HG02759 (cell line): ENCODE measurements at regions not wholly inside any gene's neighbourhood (a gene's known extent, or its start where the extent isn't known, plus 50 kb on each side); places are given as distances from the start of the nearest gene placed in this dataset.
"Not testable (repeated sequence)": the region's sequence is repeated elsewhere in the genome, so short reads cannot be mapped to it uniquely, and the experiment has no call there.

Experiments used
- ATAC-seq: cut with Tn5 transposase; IDR thresholded peaks from one replicate; pipeline ENCODE4 v1.9.1; 2021; ENCODE audit warnings: mild to moderate bottlenecking, moderate library complexity; ENCODE audit not compliant: unreplicated experiment

DNA sequence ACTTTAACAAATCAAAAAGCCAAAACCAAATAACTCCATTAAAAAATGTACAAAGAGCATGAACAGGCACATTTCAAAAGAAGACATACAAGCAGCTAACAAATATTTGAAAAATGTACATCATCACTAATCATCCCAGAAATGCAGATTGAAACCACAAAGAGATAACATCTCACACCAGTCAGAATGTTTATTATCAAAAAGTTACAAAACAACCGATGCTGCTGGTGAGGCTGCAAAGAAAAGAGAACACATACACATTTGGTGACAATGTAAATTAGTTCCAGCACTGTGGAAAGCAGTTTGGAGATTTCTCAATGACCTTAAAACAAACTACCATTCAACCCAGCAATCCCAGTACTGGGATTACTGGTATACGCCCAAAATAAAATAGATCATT lies 756.0 kb upstream of the PCDH20 start:
- ATAC-seq = no peak

DNA sequence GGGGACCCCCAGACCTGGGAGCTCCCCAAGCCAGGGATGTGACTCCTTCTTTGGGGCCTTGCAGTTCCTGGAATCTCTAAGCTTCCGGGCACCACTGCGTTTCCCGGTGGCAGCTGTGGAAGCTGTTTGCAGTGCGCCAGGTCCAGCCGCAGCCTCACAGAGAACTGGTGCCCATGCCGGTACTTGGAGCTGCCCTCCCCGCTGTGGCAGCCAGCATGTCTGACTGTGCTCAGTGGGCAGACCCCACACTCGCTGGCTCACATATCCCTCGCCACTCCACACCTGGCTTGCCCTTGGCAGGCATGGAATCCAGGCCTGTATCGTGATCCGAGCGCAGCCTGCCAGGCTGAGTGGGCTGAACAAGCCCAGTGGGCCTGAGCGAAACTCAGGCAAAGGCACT lies 753.2 kb upstream of the PCDH20 start:
- no peak for ATAC-seq

DNA sequence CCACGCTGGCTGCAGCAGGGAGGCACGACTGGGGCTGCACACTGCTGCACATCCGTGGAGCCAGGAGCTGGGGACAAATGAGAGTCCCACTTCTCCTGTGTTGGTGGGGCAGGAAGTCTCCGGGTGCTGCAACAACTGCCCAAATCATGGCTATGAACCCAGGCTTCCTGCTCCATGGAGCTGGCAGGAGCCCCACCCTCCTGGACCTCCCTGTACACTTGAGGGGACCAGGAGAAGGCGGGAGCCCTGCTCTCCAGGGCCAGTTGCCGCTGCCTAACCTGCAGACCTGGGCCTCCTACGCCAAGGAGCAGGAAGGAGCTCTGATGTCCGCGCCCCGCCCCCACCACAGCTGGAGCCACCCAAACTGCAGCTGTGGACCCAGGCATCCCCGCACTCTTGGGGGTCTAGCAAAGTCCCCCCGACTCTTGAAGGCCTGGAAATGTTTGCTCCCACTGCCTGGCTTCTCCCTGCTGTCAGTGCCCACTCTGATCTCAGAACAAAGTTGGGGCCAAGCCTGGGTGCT lies 752.1 kb upstream of the PCDH20 start:
- ATAC-seq = no peak

DNA sequence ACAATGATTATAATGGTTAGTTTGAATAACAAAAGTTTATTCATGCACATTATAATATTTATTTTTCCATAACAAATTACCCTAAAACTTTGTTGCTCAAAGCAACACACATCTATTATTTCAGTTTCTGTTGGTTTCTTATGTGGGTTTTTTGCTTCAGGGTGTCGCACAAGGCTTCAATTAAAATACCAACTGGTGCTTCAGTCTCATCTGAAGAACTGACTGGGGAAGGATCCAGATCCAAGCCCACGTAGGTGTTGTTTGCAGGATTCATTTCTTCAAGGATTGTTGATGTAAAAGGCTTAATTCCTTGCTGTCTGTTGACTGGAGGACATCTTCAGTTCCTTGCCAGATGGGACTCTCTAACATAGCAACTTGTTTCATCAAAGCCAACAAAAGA lies 747.2 kb upstream of the PCDH20 start:
- no peak for ATAC-seq

DNA sequence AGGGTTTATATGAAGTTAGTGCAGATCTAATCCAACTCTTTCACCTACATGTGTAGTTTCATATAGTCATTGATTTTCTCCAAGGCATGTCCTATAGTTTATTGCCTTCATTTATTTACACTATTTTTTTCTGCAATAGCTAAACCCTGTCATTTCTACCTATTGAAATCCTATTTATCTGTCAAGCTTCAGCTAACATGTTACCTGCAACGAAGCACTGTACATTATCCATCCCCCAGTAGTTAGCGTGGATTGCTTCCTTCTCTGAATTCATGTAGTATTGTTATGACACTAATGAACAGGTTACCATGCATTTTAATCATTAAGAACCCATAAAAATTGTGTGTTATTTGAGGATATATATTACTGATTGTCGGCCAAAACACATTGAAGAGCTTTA lies 742.9 kb upstream of the PCDH20 start:
- no peak for ATAC-seq

DNA sequence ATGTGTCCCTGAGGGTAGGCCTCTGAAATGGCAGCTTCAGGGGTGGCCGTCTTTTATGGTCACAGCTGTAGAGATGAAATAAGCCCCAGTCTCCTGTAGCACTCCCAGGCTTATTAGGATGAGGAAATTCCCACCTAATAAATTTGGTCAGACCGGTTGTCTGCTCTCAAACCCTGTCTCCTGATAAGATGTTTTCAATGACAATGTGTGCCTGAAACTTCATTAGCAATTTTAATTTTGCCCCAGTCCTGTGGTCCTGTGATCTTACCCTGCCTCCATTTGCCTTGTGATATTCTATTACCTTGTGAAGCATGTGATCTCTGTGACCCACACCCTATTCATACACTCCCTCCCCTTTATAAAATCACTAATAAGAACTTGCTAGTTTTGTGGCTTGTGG lies 736.1 kb upstream of the PCDH20 start:
- not testable (repeated sequence) for ATAC-seq

DNA sequence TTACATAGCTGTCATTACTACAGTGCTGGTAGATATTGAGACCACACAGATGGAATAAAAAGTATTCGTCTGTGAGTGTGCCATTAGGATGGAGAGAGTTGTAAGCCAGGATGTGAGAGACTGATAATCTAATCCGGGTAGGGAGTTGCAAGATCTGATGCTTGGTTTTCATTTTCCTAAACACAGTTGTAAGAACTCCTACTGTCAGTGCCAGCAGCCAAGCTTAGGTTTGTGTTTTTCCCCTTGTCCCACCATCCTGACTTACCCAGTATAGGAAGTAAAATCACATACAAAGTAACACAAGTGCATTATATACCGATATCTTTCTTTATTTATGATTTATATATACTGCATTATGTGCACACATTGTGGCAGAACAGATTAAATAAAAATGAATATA lies 726.4 kb upstream of the PCDH20 start:
- no peak for ATAC-seq

DNA sequence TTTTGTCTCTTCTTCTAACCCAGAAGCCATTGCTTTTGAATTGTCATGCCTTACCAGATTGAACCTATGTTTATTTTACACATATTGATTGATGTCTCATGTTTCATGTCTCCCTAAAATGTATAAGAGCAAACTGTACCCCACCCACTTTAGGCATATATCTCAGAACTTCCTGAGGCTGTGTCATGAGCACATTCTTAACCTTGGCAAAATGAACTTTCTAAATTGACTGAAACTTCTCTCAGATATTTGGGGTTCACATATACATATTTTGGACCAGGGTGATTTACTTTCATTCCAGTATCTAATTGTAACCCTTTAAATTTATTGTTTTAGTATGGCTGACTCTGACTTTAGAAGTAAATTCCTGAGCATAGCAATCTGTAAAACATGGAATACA lies 723.9 kb upstream of the PCDH20 start:
- ATAC-seq = no peak

DNA sequence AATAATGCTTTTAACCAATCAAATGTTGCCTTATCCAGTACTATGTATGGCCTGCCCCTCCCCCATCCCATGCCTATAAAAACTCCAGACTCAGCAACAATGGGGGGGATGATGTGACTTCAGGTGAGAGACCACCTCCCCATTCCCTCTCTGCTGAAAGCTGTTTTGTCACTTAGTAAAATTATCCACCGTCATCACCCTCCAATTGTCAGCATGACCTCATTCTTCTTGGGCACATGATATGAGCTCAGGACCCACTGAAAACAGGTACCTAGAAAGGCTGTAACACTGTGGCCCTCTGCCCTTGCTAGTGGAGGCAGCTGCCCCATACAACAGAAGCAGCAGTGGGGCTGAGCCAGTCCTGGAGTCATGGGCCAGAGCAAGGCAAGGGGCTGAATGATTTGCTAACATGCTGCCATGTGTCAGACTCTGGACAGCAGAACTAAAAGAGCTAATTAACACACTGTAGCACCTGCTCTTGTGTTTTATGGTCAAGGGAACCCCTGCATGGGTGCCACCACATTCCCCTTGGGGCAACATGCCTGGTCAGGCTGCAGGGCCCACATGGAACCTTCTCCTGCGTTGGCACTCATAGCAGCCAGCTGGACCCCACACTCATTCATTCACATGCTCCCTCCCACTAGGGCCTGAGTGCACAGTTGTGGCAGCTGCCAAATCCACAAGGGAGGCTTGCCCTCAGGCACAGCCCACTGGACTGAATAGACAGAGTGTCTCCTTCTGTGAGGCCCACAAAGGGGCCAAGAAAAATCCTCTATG lies 722.2 kb upstream of the PCDH20 start:
- ATAC-seq = no peak

DNA sequence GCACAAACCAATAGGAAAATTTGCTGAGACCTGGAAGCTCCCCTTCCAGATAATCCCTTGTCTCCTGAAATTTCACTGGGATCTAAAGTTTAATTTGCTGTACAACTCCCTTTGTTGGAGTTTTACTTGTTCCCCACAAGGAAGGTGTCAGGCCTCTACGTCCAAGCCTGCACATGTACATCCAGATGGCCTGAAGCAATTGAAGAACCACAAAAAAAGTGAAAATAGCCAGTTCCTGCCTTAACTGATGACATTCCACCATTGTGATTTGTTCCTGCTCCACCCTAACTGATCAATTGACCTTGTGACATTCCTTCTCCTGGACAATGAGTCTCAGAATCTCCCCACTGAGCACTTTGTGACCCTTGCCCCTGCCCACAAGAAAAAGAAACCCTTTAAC lies 716.0 kb upstream of the PCDH20 start:
- ATAC-seq = no peak

DNA sequence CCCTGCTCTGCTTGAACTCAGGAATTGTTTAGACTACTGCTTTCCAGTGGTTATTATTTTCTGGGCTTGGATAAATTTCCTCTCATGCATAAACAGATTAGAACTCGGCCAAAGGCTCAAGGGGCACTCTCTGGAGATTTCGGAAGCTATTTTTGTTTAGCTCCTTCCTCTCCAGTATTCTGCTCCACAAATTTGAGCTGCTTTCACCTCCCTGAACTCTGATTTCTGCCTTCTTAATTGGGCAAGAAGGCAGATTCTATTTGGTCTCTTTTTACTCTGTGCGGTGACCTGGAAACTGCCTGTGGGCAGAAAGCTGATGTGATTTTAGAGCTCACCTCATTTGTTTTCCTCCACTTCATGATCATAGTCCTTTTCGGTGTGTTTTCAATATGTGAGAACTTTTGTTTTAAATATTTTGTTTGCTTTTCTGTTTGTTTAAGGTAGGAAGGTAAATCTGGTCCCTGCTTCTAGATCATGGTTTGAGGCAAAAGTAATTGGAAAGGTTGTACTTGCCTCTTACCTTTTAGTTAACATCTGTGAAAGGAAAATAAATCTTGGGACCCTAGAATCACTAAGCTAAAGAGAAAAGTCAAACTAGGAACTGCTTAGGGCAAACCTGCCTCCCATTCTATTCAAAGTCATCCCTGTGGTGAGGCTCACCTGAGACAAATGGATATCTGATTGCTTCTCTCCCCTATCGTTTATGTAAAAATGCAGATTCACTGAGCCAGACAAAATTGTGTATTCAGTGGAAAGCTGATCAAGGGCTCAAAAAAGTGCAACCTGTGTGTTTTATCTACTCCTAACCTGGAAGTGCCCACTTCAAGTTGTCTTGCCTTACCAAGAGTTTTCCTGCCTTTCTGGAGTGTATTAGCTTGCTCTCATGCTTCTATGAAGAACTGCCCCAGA lies 714.7 kb upstream of the PCDH20 start:
- no peak for ATAC-seq

DNA sequence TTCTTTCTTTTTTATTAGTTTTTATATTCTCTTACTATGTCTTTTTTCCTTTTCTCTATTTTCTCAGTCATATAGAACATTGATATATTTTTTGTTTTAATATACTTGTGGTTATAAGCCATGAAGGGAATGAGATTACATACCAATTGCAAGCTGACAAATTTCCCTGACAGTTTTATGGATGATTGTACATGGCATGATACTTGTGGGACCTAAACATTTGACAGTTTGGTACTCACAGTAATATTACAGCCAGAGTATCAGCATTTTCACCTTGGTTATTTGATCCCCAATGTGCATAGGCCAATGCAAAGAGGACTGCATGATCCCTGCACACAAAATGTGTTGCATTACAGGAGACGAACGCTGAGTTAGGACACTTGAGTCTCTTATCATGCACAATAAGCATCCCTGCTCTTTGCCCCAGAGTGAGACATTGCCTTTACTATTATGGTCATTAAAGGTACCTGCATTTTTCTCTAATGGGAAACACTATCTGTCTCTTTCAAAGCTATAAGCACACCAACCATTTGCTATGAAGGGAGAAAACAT lies 713.4 kb upstream of the PCDH20 start:
- ATAC-seq = no peak

DNA sequence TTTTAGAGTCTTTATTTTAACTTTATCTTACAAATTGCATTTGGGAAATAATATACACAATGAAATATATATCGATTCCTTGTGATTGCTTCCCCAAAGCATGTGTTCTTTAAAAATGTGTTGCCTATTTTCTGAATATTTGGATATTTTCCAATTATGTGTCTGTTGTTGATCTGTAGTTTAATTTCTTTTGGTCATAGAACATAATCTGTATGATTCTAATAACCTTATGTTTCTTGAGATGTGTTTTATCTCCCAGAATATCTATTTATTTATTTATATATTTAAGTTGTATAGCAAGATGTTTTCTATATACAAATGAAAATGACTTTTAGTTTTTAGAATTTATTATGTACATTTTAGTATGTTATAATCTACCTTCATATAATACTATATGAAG lies 710.8 kb upstream of the PCDH20 start:
- ATAC-seq = no peak

DNA sequence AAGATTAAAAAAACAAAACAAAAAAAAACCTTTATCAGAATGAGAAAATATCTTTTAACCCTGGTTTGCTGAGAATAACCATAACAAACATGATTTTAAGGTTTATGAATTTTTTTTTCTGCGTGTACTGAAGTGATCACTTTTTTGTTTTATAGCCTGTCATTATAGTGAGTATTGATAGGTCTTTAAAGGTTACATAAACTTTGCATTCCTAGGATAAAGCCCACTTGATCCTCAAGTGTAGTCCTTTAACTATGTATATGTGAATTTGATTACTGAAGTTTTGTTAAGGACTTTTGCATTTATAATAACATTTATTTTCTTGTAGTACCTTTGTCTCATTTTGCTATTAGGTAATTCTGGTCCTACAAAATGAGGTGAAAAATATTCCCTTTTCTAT lies 709.8 kb upstream of the PCDH20 start:
- no peak for ATAC-seq

DNA sequence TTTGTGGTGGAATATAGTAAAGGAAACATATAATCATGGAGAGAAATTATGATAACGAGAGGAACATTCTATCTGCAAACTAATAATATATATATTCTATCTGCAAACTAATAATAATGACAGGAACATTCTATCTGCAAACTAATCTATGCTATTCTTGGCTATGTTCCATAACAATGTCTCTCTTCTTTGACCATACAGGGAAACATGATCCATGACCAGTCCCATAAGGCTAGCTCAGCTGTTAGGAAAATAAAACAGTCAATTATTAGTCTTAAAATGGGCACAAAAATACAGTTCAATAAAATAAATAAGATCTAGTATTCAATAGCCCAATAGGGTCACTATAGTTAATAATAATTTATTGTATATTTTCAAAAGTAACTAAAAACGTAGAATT lies 707.8 kb upstream of the PCDH20 start:
- no peak for ATAC-seq

DNA sequence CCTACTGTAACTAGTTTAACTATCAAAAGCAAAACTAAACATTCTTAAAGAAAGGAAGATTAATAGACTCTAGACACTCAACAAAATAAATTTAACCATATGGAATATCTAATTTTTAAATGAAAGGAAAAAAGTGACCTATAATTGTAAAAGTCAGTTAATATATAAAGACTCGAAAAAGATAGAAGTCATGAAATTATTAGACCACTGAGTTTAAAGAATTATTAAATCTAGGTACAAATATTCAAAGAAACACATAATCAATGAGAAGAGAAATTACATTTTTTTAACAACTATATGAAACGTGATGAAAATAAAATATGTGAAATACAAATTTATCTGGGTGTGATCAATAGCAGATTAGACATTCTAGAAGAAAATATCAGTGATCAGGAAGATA lies 706.8 kb upstream of the PCDH20 start:
- ATAC-seq = no peak

DNA sequence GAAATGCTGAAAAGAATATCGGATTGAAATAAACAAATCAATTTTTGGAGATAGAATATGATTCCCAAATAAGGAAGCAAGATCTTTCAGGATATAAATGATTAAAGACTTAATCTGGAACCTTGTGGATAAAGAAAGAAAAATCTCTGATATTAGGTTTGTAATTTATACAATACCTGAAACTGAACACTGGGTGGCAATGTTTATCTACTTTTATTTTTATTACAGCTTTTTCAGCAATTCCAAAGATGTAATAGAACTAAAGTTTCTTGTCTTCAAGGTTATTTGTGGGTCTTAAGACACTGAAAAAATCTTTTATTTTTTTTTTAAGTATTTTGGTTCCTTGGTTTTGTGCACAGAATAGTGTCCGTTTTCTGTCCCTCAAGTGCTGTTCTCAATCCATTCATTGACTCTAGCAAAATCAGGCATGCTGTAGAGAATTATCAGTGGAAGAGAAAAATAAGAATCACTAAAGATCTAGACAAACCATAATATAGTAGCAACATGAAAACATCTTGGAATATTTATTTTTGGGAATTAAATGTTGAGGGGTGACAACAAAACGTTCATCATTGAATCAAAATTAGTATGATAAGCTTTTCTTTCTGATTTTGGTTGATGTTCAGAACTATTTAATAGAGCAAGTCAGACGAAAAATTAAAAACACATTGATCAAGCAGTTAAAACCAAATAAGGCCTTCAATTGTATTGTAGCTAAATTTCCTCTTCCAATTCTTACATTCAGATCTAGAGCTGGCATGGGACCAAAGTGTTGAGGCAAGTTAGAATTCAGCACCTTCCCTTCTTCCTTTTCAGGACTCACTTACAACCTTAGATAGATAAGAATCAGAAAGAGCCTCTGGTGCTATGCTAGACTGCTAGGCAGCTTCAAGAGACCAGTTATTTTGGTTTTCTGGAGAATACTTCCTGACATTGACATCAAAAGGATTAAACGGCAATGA lies 704.4 kb upstream of the PCDH20 start:
- ATAC-seq = no peak

DNA sequence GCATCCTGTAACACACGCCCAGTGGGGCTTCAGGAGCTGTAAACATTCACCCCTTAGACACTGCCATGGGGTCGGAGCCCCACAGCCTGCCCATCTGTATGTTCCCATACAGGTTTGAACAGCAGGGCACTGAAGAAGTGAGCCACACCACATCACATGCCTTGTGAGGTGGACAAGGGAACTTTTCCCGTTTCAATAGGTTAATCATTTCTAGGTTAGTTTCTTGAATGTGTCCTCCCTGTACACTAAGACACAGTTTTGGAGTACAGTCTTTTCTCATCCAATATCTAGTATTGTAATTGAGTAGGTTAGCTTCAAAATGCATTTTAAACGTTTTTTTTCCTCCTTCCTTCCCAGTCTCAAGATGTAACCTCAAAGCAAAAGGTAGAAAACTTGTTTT lies 700.2 kb upstream of the PCDH20 start:
- no peak for ATAC-seq

DNA sequence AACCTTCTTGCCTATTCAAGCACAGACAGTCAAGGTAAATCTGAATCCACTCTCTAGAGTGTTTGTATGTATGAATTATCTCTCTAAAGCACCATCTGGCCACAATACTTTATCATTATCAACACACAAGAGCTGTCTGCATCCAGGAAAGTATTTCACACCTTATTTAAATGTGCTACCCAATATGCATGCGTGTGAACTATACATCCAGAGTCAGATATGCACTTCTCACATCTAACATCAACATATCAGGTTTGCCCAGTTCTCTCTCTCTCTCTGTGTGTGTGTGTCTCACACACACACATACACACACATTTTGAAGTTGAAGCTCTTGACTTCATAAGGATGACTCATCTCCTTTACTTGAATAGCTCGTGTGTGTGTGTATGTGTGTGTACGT lies 697.5 kb upstream of the PCDH20 start:
- ATAC-seq = no peak

DNA sequence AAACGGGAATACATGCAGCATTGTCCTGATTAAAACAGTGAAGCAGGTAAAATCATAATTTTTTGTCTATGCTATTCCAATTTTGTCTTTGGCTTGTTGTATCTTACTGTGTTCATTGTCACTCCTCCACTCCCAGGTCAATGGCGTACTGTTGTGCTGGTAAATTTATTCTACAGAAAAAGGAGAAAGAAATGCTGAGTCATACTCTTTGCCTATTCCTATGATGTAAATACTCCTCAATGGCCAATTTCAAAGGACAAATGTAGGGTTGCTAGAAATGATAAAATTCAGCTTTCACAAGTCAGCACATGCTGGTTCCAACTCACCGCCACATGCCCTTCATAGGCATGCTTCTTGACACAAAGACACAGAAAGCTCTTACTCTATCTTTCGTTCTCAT lies 694.4 kb upstream of the PCDH20 start:
- no peak for ATAC-seq

DNA sequence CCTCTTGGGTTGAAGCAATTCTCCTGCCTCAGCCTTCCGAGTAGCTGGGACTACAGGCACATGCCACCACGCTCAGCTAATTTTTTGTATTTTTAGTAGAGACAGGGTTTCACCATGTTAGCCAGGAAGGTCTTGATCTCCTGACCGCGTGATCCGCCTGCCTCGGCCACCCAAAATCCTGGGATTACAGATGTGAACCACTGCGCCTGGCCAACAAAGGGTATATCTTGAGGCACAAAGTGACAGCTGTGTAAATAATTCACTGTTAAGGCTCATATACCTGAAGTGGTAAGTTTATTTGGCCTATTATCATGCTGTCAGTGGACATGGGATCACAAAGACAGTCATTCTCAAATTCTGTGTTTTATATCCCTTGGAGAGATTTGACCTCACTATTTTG lies 688.5 kb upstream of the PCDH20 start:
- ATAC-seq = not testable (repeated sequence)
